ENCODE measurements at regions not wholly inside any gene's neighbourhood (a gene's known extent, or its start where the extent isn't known, plus 50 kb on each side); places are given as distances from the start of the nearest gene placed in this dataset.

GRCh38 chr13:44874886-44875630 is 114.2 kb downstream of the NUFIP1 start:
- peaks cover 0 to 7% (median 0%) of the 10 kb centered on the region in 7 donors for H3K27me3 ChIP-seq (replicated peaks in 1 of 7)
- DNase-seq, result no peak
- intact Hi-C loops (cut with DNase I; ENCODE audit: low total_unique reads), result no loop called here
- 78 to 88% (median 83%) methylated on average over 8 of the region's 8 CpGs for WGBS, 5 donors
- no peak for TF ChIP-seq CTCF (IDR thresholded peaks at IDR 0.05 in 8 of 11, conservative IDR thresholded peaks at IDR 0.05 in 3 of 11)
- TF ChIP-seq POLR2A (IDR thresholded peaks at IDR 0.05), result no peak
- no peak for TF ChIP-seq POLR2AphosphoS5 (IDR thresholded peaks at IDR 0.05)
- H3K4me1 ChIP-seq, result no peaks in the 10 kb centered on the region
- no peaks in the 10 kb centered on the region for H3K36me3 ChIP-seq
- H3K4me3 ChIP-seq, result no peak overlapping the region
- peaks cover 0 to 9% (median 7%) of the 10 kb centered on the region in 8 donors for H3K9me3 ChIP-seq
- no peak overlapping the region for H3K27ac ChIP-seq

GRCh38 chr13:44874176-44874575 is 115.1 kb downstream of the NUFIP1 start:
- Histone ChIP-seq H3K27me3 (replicated peaks in 1 of 7) (peaks cover 0 to 7% (median 0%) of the 10 kb centered on the region in 7 donors), H3K4me3 (no peak overlapping the region), H3K9me3 (peaks cover 0 to 9% (median 7%) of the 10 kb centered on the region in 8 donors), H3K27ac (no peak overlapping the region), H3K4me1 (no peaks in the 10 kb centered on the region), H3K36me3 (no peaks in the 10 kb centered on the region)
- no peak for DNase-seq
- 81 to 94% (median 90%) methylated on average over 8 of the region's 8 CpGs for WGBS, 5 donors
- TF ChIP-seq CTCF (IDR thresholded peaks at IDR 0.05 in 8 of 11, conservative IDR thresholded peaks at IDR 0.05 in 3 of 11) (no peak), POLR2A (IDR thresholded peaks at IDR 0.05) (no peak), POLR2AphosphoS5 (IDR thresholded peaks at IDR 0.05) (no peak)
- intact Hi-C loops (cut with DNase I; ENCODE audit: low total_unique reads), result no loop called here

- Histone ChIP-seq H3K36me3 (no peaks in the 10 kb centered on the region), H3K4me1 (no peaks in the 10 kb centered on the region), H3K27me3 (replicated peaks in 1 of 7) (peaks cover 0 to 7% (median 0%) of the 10 kb centered on the region in 7 donors), H3K4me3 (no peak overlapping the region), H3K27ac (no peak overlapping the region), H3K9me3 (peaks cover 0 to 9% (median 7%) of the 10 kb centered on the region in 8 donors)
- intact Hi-C loops (cut with DNase I; ENCODE audit: low total_unique reads), result no loop called here
- TF ChIP-seq POLR2A (IDR thresholded peaks at IDR 0.05) (no peak), CTCF (IDR thresholded peaks at IDR 0.05 in 8 of 11, conservative IDR thresholded peaks at IDR 0.05 in 3 of 11) (no peak), POLR2AphosphoS5 (IDR thresholded peaks at IDR 0.05) (no peak)
- WGBS, 5 donors, result 79 to 88% (median 80%) methylated on average over 8 of the region's 8 CpGs
- no peak for DNase-seq
Measured at GRCh38 chr13:44873461-44873860, 115.8 kb downstream of the NUFIP1 start.

GRCh38 chr13:44872751-44873150 is 116.5 kb downstream of the NUFIP1 start:
- WGBS, 5 donors, result 77 to 91% (median 89%) methylated on average over 7 to 13 of the region's 13 CpGs
- Histone ChIP-seq H3K27me3 (replicated peaks in 1 of 7) (peaks cover 0 to 7% (median 0%) of the 10 kb centered on the region in 7 donors), H3K36me3 (no peaks in the 10 kb centered on the region), H3K9me3 (peaks cover 0 to 9% (median 7%) of the 10 kb centered on the region in 8 donors), H3K27ac (no peak overlapping the region), H3K4me3 (no peak overlapping the region), H3K4me1 (no peaks in the 10 kb centered on the region)
- DNase-seq, result no peak
- TF ChIP-seq POLR2AphosphoS5 (IDR thresholded peaks at IDR 0.05) (no peak), CTCF (IDR thresholded peaks at IDR 0.05 in 8 of 11, conservative IDR thresholded peaks at IDR 0.05 in 3 of 11) (no peak), POLR2A (IDR thresholded peaks at IDR 0.05) (no peak)
- intact Hi-C loops (cut with DNase I; ENCODE audit: low total_unique reads), result no loop called here

Measured in spleen (tissue), 11 donors.